HUDEP-2 (cell line): ENCODE measurements at regions not wholly inside any gene's neighbourhood (a gene's known extent, or its start where the extent isn't known, plus 50 kb on each side); places are given as distances from the start of the nearest gene placed in this dataset.
"Not testable (repeated sequence)": the region's sequence is repeated elsewhere in the genome, so short reads cannot be mapped to it uniquely, and the experiment has no call there.

Experiments
- DNase-seq, 76 experiments: peaks; one replicate each; lab custom pipeline; 2025; ENCODE audit not compliant: unreplicated experiment in 76 of 76; lab: John Stamatoyannopoulos, UW

- DNase-seq, result no peak
Observed at GRCh38 chr12:19665121-19665900, 226.0 kb downstream of the AEBP2 start.

GRCh38 chr12:19666070-19666469 lies 226.8 kb downstream of the AEBP2 start:
- DNase-seq, result no peak

GRCh38 chr12:19669793-19670192 lies 230.5 kb downstream of the AEBP2 start:
- no peak for DNase-seq

GRCh38 chr12:19671695-19672094 lies 232.4 kb downstream of the AEBP2 start:
- DNase-seq, result no peak

- DNase-seq, result no peak
Observed at GRCh38 chr12:19674437-19674836, 235.1 kb downstream of the AEBP2 start.

GRCh38 chr12:19675361-19675760 lies 236.1 kb downstream of the AEBP2 start:
- DNase-seq, result no peak

- DNase-seq, result not testable (repeated sequence)
Observed at GRCh38 chr12:19678501-19678900, 239.2 kb downstream of the AEBP2 start.

GRCh38 chr12:19681007-19681406 lies 241.7 kb downstream of the AEBP2 start:
- DNase-seq, result no peak

- DNase-seq, result no peak
Observed at GRCh38 chr12:19683178-19683927, 244.1 kb downstream of the AEBP2 start.

- DNase-seq, result no peak
Observed at GRCh38 chr12:19687371-19687770, 248.1 kb downstream of the AEBP2 start.

GRCh38 chr12:19688532-19688931 lies 249.2 kb downstream of the AEBP2 start:
- DNase-seq, result no peak

- DNase-seq, result no peak
Observed at GRCh38 chr12:19689226-19689625, 249.9 kb downstream of the AEBP2 start.

GRCh38 chr12:19689801-19690472 lies 250.6 kb downstream of the AEBP2 start:
- no peak for DNase-seq

- no peak for DNase-seq
Observed at GRCh38 chr12:19692091-19692490, 252.8 kb downstream of the AEBP2 start.

- no peak for DNase-seq
Observed at GRCh38 chr12:19692566-19692965, 253.3 kb downstream of the AEBP2 start.

GRCh38 chr12:19694627-19695026 lies 255.3 kb downstream of the AEBP2 start:
- no peak for DNase-seq

GRCh38 chr12:19695244-19696098 lies 256.2 kb downstream of the AEBP2 start:
- DNase-seq, result no peak

- no peak for DNase-seq
Observed at GRCh38 chr12:19700969-19701368, 261.7 kb downstream of the AEBP2 start.

- no peak for DNase-seq
Observed at GRCh38 chr12:19704966-19705365, 265.7 kb downstream of the AEBP2 start.

- no peak for DNase-seq
Observed at GRCh38 chr12:19706936-19707335, 267.6 kb downstream of the AEBP2 start.
